Liver (tissue), 8 donors: ENCODE measurements at regions not wholly inside any gene's neighbourhood (a gene's known extent, or its start where the extent isn't known, plus 50 kb on each side); places are given as distances from the start of the nearest gene placed in this dataset.

Experiments used
- DNase-seq: peaks from one replicate; pipeline ENCODE4 v3.0.0-alpha.2; 2017; ENCODE audit warnings: low spot score
- H3K27ac ChIP-seq, 2 donors: one replicate each; pipeline ENCODE4 v1.7.0; 2013; ENCODE audit warnings: inconsistent platforms in 2 of 2, low read length in 2 of 2, control low read depth in 1 of 2, low read depth in 1 of 2, mild to moderate bottlenecking in 1 of 2
- H3K27me3 ChIP-seq, 4 donors: one replicate each; pipeline versions ENCODE4 v1.6.1 to v1.7.0; 2013; ENCODE audit warnings: low read length in 3 of 4, inconsistent platforms in 1 of 4, mild to moderate bottlenecking in 1 of 4, moderate library complexity in 1 of 4; ENCODE audit not compliant: control insufficient read depth in 4 of 4, insufficient read depth in 4 of 4
- H3K36me3 ChIP-seq, 4 donors: one replicate each; pipeline versions ENCODE4 v1.6.1 to v1.7.0; 2013; ENCODE audit warnings: low read length in 3 of 4, mild to moderate bottlenecking in 3 of 4, low read depth in 1 of 4, moderate library complexity in 1 of 4; ENCODE audit not compliant: control insufficient read depth in 4 of 4, insufficient read depth in 3 of 4
- H3K4me1 ChIP-seq, 4 donors: one replicate each; pipeline versions ENCODE4 v1.6.1 to v1.7.0; 2013; ENCODE audit warnings: low read length in 3 of 4, mild to moderate bottlenecking in 3 of 4, moderate library complexity in 1 of 4; ENCODE audit not compliant: control insufficient read depth in 4 of 4, insufficient read depth in 4 of 4
- H3K4me3 ChIP-seq, 3 donors: one replicate each; pipeline versions ENCODE4 v1.6.1 to v1.7.0; 2013; ENCODE audit warnings: low read length in 3 of 3, control low read depth in 1 of 3, low read depth in 1 of 3, mild to moderate bottlenecking in 1 of 3
- H3K9ac ChIP-seq, 2 donors: one replicate each; pipeline ENCODE4 v1.7.0; 2013; ENCODE audit warnings: low read length in 2 of 2, mild to moderate bottlenecking in 2 of 2, moderate library complexity in 2 of 2, control low read depth in 1 of 2, low read depth in 1 of 2
- H3K9me3 ChIP-seq, 4 donors: one replicate each; pipeline versions ENCODE4 v1.6.1 to v1.7.0; 2013; ENCODE audit warnings: low read length in 3 of 4; ENCODE audit not compliant: control insufficient read depth in 4 of 4
- CTCF ChIP-seq: fragments of 150-350 bp; IDR thresholded peaks from 2 replicates; pipeline ENCODE4 v1.5.1; 2017; ENCODE audit warnings: improper control_type of control experiment, low read depth, low read length; ENCODE audit not compliant: missing input control
- EGR1 ChIP-seq, 2 donors: IDR thresholded peaks; 2 replicates each; pipeline ENCODE4 v1.6.1; 2016 to 2018; ENCODE audit warnings: antibody characterized with exemption in 2 of 2, low read depth in 2 of 2
- FOXA1 ChIP-seq: IDR thresholded peaks from 2 replicates; pipeline ENCODE4 v1.6.1; 2016; ENCODE audit warnings: antibody characterized with exemption
- FOXA2 ChIP-seq: IDR thresholded peaks from 2 replicates; pipeline ENCODE4 v1.6.1; 2016; ENCODE audit warnings: antibody characterized with exemption
- GABPA ChIP-seq, 2 donors: IDR thresholded peaks in 1 of 2; conservative IDR thresholded peaks in 1 of 2; 2 replicates each; pipeline ENCODE4 v1.6.1; 2016; ENCODE audit warnings: antibody characterized with exemption in 2 of 2, mild to moderate bottlenecking in 1 of 2, moderate library complexity in 1 of 2
- HNF4A ChIP-seq, 2 donors: conservative IDR thresholded peaks; 2 replicates each; pipeline ENCODE4 v1.6.1; 2016; ENCODE audit warnings: antibody characterized with exemption in 2 of 2, mild to moderate bottlenecking in 2 of 2
- HNF4G ChIP-seq: IDR thresholded peaks from 2 replicates; pipeline ENCODE4 v1.6.1; 2016; ENCODE audit warnings: antibody characterized with exemption
- JUND ChIP-seq, 2 donors: IDR thresholded peaks; 2 replicates each; pipeline ENCODE4 v1.6.1; 2016; ENCODE audit warnings: antibody characterized with exemption in 2 of 2
- MAX ChIP-seq: IDR thresholded peaks from 2 replicates; pipeline ENCODE4 v1.6.1; 2016; ENCODE audit warnings: antibody characterized with exemption
- NR2F2 ChIP-seq: IDR thresholded peaks from 2 replicates; pipeline ENCODE4 v1.6.1; 2016; ENCODE audit warnings: antibody characterized with exemption
- RAD21 ChIP-seq, 2 donors: IDR thresholded peaks; 2 replicates each; pipeline ENCODE4 v1.6.1; 2016; ENCODE audit warnings: antibody characterized with exemption in 2 of 2, mild to moderate bottlenecking in 2 of 2
- RXRA ChIP-seq, 2 donors: IDR thresholded peaks; 2 replicates each; pipeline ENCODE4 v1.6.1; 2017 to 2018; ENCODE audit warnings: antibody characterized with exemption in 2 of 2, mild to moderate bottlenecking in 1 of 2
- SP1 ChIP-seq: IDR thresholded peaks from 2 replicates; pipeline ENCODE4 v1.6.1; 2018; ENCODE audit warnings: antibody characterized with exemption, mild to moderate bottlenecking
- YY1 ChIP-seq: IDR thresholded peaks from 2 replicates; pipeline ENCODE4 v1.6.1; 2016; ENCODE audit warnings: antibody characterized with exemption, mild to moderate bottlenecking
- ZBTB33 ChIP-seq: IDR thresholded peaks from 2 replicates; pipeline ENCODE4 v1.6.1; 2016; ENCODE audit warnings: antibody characterized with exemption
- WGBS: extraction: QIAGEN DNeasy Blood & Tissue Kit; methylation state at CpG from one replicate; pipeline ENCODE4 v1.1.7; 2013; 5-methylcytosine and 5-hydroxymethylcytosine counted together
- TF ChIP-seq, protein P1 (sequence below): IDR thresholded peaks from 2 replicates; pipeline ENCODE4 v1.6.1; 2016; ENCODE audit warnings: antibody characterized with exemption
- TF ChIP-seq, protein P2 (sequence below): IDR thresholded peaks from 2 replicates; pipeline ENCODE4 v1.6.1; 2016; ENCODE audit warnings: antibody characterized with exemption, mild to moderate bottlenecking
- donor health status: healthy.
- donor health status: healthy.
- donor health status: healthy.
- donor health status: healthy.
- donor health status: healthy.

DNA sequence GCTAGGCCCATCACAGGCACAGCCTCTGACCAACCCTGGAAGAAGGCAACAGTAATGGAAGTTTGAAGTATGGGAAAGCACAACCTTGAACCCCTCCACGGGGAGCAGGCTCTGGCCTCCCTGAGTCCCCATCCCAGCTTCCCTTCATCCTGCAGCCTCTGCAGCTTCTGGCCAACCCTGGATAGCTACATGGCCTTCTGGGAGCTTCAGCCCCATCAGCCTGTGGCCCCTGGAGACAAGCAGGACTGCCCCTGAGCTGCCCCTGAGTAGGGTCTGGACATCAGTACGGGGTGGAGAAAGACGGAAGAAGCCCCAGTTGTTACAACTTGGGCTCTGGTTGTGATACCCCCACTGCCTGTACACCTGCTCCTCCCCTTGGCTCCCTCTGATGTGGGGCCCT is 113.8 kb upstream of the CD82 start:
- DNase-seq: no peak
- no peaks in the 10 kb centered on the region for H3K27me3 ChIP-seq
- H3K36me3 ChIP-seq: no peaks in the 10 kb centered on the region
- H3K4me3 ChIP-seq: no peak overlapping the region
- no peak overlapping the region for H3K9ac ChIP-seq
- no peaks in the 10 kb centered on the region for H3K4me1 ChIP-seq
- no peak overlapping the region for H3K27ac ChIP-seq
- H3K9me3 ChIP-seq: no peaks in the 10 kb centered on the region
- TF ChIP-seq CTCF (no peak), FOXA2 (no peak), GABPA (IDR thresholded peaks at IDR 0.05 in 1 of 2, conservative IDR thresholded peaks at IDR 0.05 in 1 of 2) (no peak), HNF4G (no peak), JUND (IDR thresholded peaks at IDR 0.05) (no peak), FOXA1 (no peak), NR2F2 (no peak), YY1 (no peak), RAD21 (IDR thresholded peaks at IDR 0.05) (no peak), ZBTB33 (no peak)
- TF ChIP-seq, protein P1, sequence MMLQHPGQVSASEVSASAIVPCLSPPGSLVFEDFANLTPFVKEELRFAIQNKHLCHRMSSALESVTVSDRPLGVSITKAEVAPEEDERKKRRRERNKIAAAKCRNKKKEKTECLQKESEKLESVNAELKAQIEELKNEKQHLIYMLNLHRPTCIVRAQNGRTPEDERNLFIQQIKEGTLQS: no peak
- 82% methylated on average over 3 of the region's 3 CpGs for WGBS

GRCh38 chr11:44452827-44453572 is 112.5 kb upstream of the CD82 start:
- Histone ChIP-seq H3K4me1 (no peaks in the 10 kb centered on the region), H3K27ac (no peak overlapping the region), H3K36me3 (no peaks in the 10 kb centered on the region), H3K9ac (no peak overlapping the region), H3K9me3 (no peaks in the 10 kb centered on the region), H3K27me3 (no peaks in the 10 kb centered on the region), H3K4me3 (no peak overlapping the region)
- 84% methylated on average over 10 of the region's 10 CpGs for WGBS
- no peak for DNase-seq
- TF ChIP-seq SP1 (no peak), HNF4A (conservative IDR thresholded peaks at IDR 0.05) (no peak), NR2F2 (no peak), RAD21 (IDR thresholded peaks at IDR 0.05) (no peak), EGR1 (IDR thresholded peaks at IDR 0.05; ENCODE audit: low read depth in 2 of 2) (no peak), RXRA (IDR thresholded peaks at IDR 0.05) (no peak), FOXA2 (no peak)

- DNase-seq: no peak
- TF ChIP-seq SP1 (no peak), HNF4G (no peak), YY1 (no peak), NR2F2 (no peak), FOXA1 (no peak), GABPA (IDR thresholded peaks at IDR 0.05 in 1 of 2, conservative IDR thresholded peaks at IDR 0.05 in 1 of 2) (no peak), MAX (no peak)
- TF ChIP-seq, protein P2, sequence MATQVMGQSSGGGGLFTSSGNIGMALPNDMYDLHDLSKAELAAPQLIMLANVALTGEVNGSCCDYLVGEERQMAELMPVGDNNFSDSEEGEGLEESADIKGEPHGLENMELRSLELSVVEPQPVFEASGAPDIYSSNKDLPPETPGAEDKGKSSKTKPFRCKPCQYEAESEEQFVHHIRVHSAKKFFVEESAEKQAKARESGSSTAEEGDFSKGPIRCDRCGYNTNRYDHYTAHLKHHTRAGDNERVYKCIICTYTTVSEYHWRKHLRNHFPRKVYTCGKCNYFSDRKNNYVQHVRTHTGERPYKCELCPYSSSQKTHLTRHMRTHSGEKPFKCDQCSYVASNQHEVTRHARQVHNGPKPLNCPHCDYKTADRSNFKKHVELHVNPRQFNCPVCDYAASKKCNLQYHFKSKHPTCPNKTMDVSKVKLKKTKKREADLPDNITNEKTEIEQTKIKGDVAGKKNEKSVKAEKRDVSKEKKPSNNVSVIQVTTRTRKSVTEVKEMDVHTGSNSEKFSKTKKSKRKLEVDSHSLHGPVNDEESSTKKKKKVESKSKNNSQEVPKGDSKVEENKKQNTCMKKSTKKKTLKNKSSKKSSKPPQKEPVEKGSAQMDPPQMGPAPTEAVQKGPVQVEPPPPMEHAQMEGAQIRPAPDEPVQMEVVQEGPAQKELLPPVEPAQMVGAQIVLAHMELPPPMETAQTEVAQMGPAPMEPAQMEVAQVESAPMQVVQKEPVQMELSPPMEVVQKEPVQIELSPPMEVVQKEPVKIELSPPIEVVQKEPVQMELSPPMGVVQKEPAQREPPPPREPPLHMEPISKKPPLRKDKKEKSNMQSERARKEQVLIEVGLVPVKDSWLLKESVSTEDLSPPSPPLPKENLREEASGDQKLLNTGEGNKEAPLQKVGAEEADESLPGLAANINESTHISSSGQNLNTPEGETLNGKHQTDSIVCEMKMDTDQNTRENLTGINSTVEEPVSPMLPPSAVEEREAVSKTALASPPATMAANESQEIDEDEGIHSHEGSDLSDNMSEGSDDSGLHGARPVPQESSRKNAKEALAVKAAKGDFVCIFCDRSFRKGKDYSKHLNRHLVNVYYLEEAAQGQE: no peak
- no peak overlapping the region for H3K9ac ChIP-seq
- H3K27me3 ChIP-seq: no peaks in the 10 kb centered on the region
- no peaks in the 10 kb centered on the region for H3K36me3 ChIP-seq
- H3K4me3 ChIP-seq: no peak overlapping the region
- no peaks in the 10 kb centered on the region for H3K9me3 ChIP-seq
- no peak overlapping the region for H3K27ac ChIP-seq
- 92% methylated on average over 5 of the region's 5 CpGs for WGBS
- no peaks in the 10 kb centered on the region for H3K4me1 ChIP-seq
These were observed 111.6 kb upstream of the CD82 start for GRCh38 chr11:44453871-44454270.
